ENCODE measurements at regions not wholly inside any gene's neighbourhood (a gene's known extent, or its start where the extent isn't known, plus 50 kb on each side); places are given as distances from the start of the nearest gene placed in this dataset.

DNA sequence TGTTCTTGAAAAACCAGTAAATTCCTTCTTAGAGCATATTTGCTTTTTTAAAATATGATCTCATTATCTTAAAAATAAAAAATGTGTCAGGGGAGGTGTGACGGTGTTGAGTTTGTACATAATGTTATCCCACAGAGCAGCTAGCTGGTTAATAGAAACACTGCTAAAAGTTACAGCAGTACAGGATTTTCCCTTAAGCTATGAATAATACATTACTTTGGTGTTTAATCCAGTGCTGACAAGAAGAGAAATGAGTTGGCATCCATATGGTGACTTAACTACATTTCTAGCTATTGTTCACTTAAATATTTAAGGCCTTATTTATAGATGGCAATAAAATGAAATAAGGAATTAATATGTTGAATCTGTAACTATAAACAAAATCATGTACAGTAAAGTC lies 883.1 kb downstream of the CDH18 start:
- TF ChIP-seq, protein P1, sequence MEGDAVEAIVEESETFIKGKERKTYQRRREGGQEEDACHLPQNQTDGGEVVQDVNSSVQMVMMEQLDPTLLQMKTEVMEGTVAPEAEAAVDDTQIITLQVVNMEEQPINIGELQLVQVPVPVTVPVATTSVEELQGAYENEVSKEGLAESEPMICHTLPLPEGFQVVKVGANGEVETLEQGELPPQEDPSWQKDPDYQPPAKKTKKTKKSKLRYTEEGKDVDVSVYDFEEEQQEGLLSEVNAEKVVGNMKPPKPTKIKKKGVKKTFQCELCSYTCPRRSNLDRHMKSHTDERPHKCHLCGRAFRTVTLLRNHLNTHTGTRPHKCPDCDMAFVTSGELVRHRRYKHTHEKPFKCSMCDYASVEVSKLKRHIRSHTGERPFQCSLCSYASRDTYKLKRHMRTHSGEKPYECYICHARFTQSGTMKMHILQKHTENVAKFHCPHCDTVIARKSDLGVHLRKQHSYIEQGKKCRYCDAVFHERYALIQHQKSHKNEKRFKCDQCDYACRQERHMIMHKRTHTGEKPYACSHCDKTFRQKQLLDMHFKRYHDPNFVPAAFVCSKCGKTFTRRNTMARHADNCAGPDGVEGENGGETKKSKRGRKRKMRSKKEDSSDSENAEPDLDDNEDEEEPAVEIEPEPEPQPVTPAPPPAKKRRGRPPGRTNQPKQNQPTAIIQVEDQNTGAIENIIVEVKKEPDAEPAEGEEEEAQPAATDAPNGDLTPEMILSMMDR (conservative IDR thresholded peaks at IDR 0.05 in 1 of 2, IDR thresholded peaks at IDR 0.05 in 1 of 2; ENCODE audit: low read depth in 1 of 2, low read length in 2 of 2), result no peak
- TF ChIP-seq EZH2 (IDR thresholded peaks at IDR 0.05; ENCODE audit: low read length, missing control alignments), result no peak
